HepG2 (cell line): ENCODE measurements at regions not wholly inside any gene's neighbourhood (a gene's known extent, or its start where the extent isn't known, plus 50 kb on each side); places are given as distances from the start of the nearest gene placed in this dataset.

Source experiments
- ATAC-seq: fragments of 200-7000 bp; cut with Tn5 transposase; 3 replicates; pipeline ENCODE4 v1.9.1; 2020; ENCODE audit warnings: mild to moderate bottlenecking, moderate library complexity
- BruUV-seq: library from RNA; stranded (reverse); fragments of 400-500 nt; replicated peaks from 2 replicates; lab custom pipeline; 2021; lab: Mats Ljungman, UMichigan
- CTCF ChIA-PET: fragments of 300-600 bp; formaldehyde crosslinking; extraction: SDS; loops from one replicate; lab custom pipeline; 2021; ENCODE audit warnings: low total read pairs, inconsistent platforms, low intra/inter-chr PET ratio; lab: Yijun Ruan, JAX
- POLR2A ChIA-PET: fragments of 350-600 bp; sonication (Branson Sonifier 250); formaldehyde crosslinking; loops from one replicate; lab custom pipeline; 2020; ENCODE audit warnings: antibody characterized with exemption, inconsistent platforms; lab: Yijun Ruan, JAX
- DNase-seq: peaks from one replicate; pipeline ENCODE4 v3.0.0-alpha.2; 2015; ENCODE audit warnings: low spot score
- FAIRE-seq: peaks from 3 replicates; lab custom pipeline; 2011; peaks lifted over from hg19 to GRCh38; lab: Jason Lieb, UNC
- H2AFZ ChIP-seq: one replicate; pipeline ENCODE4 v1.6.1; 2011; ENCODE audit warnings: low read length, inconsistent platforms
- H3K27ac ChIP-seq: fragments of 300-600 bp; 3 replicates; pipeline ENCODE4 v1.8.0; 2011; ENCODE audit warnings: mixed run types, mild to moderate bottlenecking, mixed read lengths, low read length, inconsistent platforms; ENCODE audit not compliant: insufficient read depth; ENCODE audit errors: extremely low read length
- H3K27me3 ChIP-seq, 2 experiments: fragments of 200-600 bp in 1 of 2; 2 replicates in 1 of 2; 3 replicates in 1 of 2; pipeline versions ENCODE4 v1.6.0 to v1.8.0; 2011; ENCODE audit warnings: low read length in 2 of 2, mild to moderate bottlenecking in 2 of 2, moderate library complexity in 2 of 2, inconsistent platforms in 1 of 2; ENCODE audit not compliant: insufficient read depth in 2 of 2, control insufficient read depth in 1 of 2
- H3K36me3 ChIP-seq, 2 experiments: fragments of 200-600 bp in 1 of 2; replicated peaks in 1 of 2; 2 replicates in 1 of 2; 3 replicates in 1 of 2; pipeline versions ENCODE4 v1.5.1 to v1.8.0; 2011; ENCODE audit warnings: low read length in 2 of 2, inconsistent platforms in 1 of 2; ENCODE audit not compliant: insufficient read depth in 2 of 2, control insufficient read depth in 1 of 2
- H3K4me1 ChIP-seq: 2 replicates; pipeline ENCODE4 v1.5.1; 2012; ENCODE audit warnings: low read length, inconsistent platforms; ENCODE audit not compliant: insufficient read depth
- H3K4me2 ChIP-seq: 2 replicates; pipeline ENCODE4 v1.6.0; 2011; ENCODE audit warnings: low read depth, low read length, inconsistent platforms
- H3K4me3 ChIP-seq, 3 experiments: fragments of 200-600 bp in 1 of 3; sonication (generic), shearing (Covaris generic) in 1 of 3; replicated peaks in 1 of 3; 2 replicates each; pipeline ENCODE4 v1.5.1; 2011 to 2016; ENCODE audit warnings: low read length in 3 of 3, inconsistent platforms in 2 of 3, low read depth in 2 of 3, mild to moderate bottlenecking in 2 of 3, control low read depth in 1 of 3, mixed read lengths in 1 of 3; ENCODE audit not compliant: insufficient read depth in 1 of 3
- H3K79me2 ChIP-seq: one replicate; pipeline ENCODE4 v1.6.1; 2011; ENCODE audit warnings: low read length, inconsistent platforms; ENCODE audit not compliant: insufficient read depth
- H3K9ac ChIP-seq: 2 replicates; pipeline ENCODE4 v1.6.0; 2011; ENCODE audit warnings: mild to moderate bottlenecking, low read depth, low read length, inconsistent platforms; ENCODE audit not compliant: insufficient read depth
- H3K9me3 ChIP-seq: 2 replicates; pipeline ENCODE4 v1.5.1; 2012; ENCODE audit warnings: mild to moderate bottlenecking, low read length
- H4K20me1 ChIP-seq: 2 replicates; pipeline ENCODE4 v1.6.0; 2011; ENCODE audit warnings: inconsistent platforms, mild to moderate bottlenecking, low read length, moderate library complexity; ENCODE audit not compliant: insufficient read depth
- ATF7-NPFF ChIP-seq: sonication (generic); formaldehyde crosslinking; IDR thresholded peaks from 2 replicates; pipeline ENCODE4 v1.8.1; 2023; ENCODE audit warnings: mild to moderate bottlenecking, low read depth, missing genetic modification reagents, moderate library complexity
- CHCHD3 ChIP-seq: sonication (generic); formaldehyde crosslinking; IDR thresholded peaks from 2 replicates; pipeline ENCODE4 v1.8.0; 2022; ENCODE audit warnings: mild to moderate bottlenecking, missing genetic modification reagents, moderate library complexity
- GFI1 ChIP-seq: sonication (generic); formaldehyde crosslinking; IDR thresholded peaks from 2 replicates; pipeline ENCODE4 v1.5.0; 2020; ENCODE audit warnings: missing genetic modification reagents, mild to moderate bottlenecking, borderline replicate concordance
- GRHL1 ChIP-seq: sonication (generic); formaldehyde crosslinking; conservative IDR thresholded peaks from 2 replicates; pipeline ENCODE4 v1.8.0; 2022; ENCODE audit warnings: missing genetic modification reagents
- HNRNPLL ChIP-seq: fragments of 200-400 bp; formaldehyde crosslinking; IDR thresholded peaks from 2 replicates; pipeline ENCODE4 v1.6.1; 2017; ENCODE audit warnings: mild to moderate bottlenecking, low read depth, low read length; ENCODE audit not compliant: poor library complexity, severe bottlenecking
- MXI1 ChIP-seq: IDR thresholded peaks from 3 replicates; pipeline ENCODE4 v1.6.1; 2012; ENCODE audit warnings: low read depth, low read length, inconsistent platforms, borderline replicate concordance
- NAIF1 ChIP-seq: sonication (generic); formaldehyde crosslinking; IDR thresholded peaks from 2 replicates; pipeline ENCODE4 v1.5.0; 2020; ENCODE audit warnings: mild to moderate bottlenecking, missing genetic modification reagents, borderline replicate concordance
- SP140L ChIP-seq: sonication (generic); formaldehyde crosslinking; IDR thresholded peaks from 2 replicates; pipeline ENCODE4 v1.4.0; 2020; ENCODE audit warnings: missing genetic modification reagents, borderline replicate concordance
- TBX3 ChIP-seq: fragments of 450-650 bp; IDR thresholded peaks from 2 replicates; pipeline ENCODE4 v1.6.1; 2017; ENCODE audit warnings: antibody characterized with exemption, mild to moderate bottlenecking, inconsistent platforms, borderline replicate concordance
- TMF1 ChIP-seq: sonication (generic); formaldehyde crosslinking; IDR thresholded peaks from 2 replicates; pipeline ENCODE4 v1.8.1; 2022; ENCODE audit warnings: low read depth, missing genetic modification reagents
- U2AF2 ChIP-seq: fragments of 200-400 bp; formaldehyde crosslinking; IDR thresholded peaks from 2 replicates; pipeline ENCODE4 v1.6.1; 2017; ENCODE audit warnings: low read depth, mild to moderate bottlenecking, low read length
- ZNF276 ChIP-seq: sonication (generic); formaldehyde crosslinking; IDR thresholded peaks from 2 replicates; pipeline ENCODE4 v1.4.0; 2020; ENCODE audit warnings: mild to moderate bottlenecking, low read depth, missing genetic modification reagents
- ZNF333 ChIP-seq: sonication (generic); formaldehyde crosslinking; IDR thresholded peaks from 2 replicates; pipeline ENCODE4 v1.4.0; 2020; ENCODE audit warnings: mild to moderate bottlenecking, missing genetic modification reagents, borderline replicate concordance
- ZNF570 ChIP-seq: sonication (generic); formaldehyde crosslinking; IDR thresholded peaks from 2 replicates; pipeline ENCODE4 v1.4.0; 2020; ENCODE audit warnings: mild to moderate bottlenecking, missing genetic modification reagents, borderline replicate concordance
- ZNF772 ChIP-seq: sonication (generic); formaldehyde crosslinking; IDR thresholded peaks from 2 replicates; pipeline ENCODE4 v1.5.0; 2020; ENCODE audit warnings: mild to moderate bottlenecking, missing genetic modification reagents
- WGBS: methylation state at CpG from one replicate; pipeline ENCODE4 v1.1.6; 2017; ENCODE audit warnings: low lambda C conversion rate; 5-methylcytosine and 5-hydroxymethylcytosine counted together
- in situ Hi-C: cut with HindIII; loops from 2 replicates; pipeline ENCODE4 v1.10.0; 2017; ENCODE audit warnings: low pct_unique_long_range_greater_than_20kb; ENCODE audit not compliant: extremely low pct_ligation_motif_present
- intact Hi-C: fragments of 100-400 bp; cut with micrococcal nuclease; formaldehyde crosslinking; loops from one replicate; pipeline ENCODE4 v1.10.0; 2022; ENCODE audit not compliant: unreplicated experiment

GRCh38 chr11:110833033-110833484, 120.8 kb upstream of the ARHGAP20 start:
- CTCF ChIA-PET, result no interaction called here

More at GRCh38 chr11:110833033-110833484, 120.8 kb upstream of the ARHGAP20 start:
- in situ Hi-C loops, result no loop called here
- no peaks in the 10 kb centered on the region for H3K4me1 ChIP-seq
- no peak for DNase-seq
- TF ChIP-seq SP140L (CRISPR knock-in tag) (no peak), HNRNPLL (no peak), MXI1 (no peak), GFI1 (no peak), TMF1 (CRISPR knock-in tag) (no peak), ZNF570 (no peak), ZNF276 (CRISPR knock-in tag) (no peak), GRHL1 (no peak), NAIF1 (CRISPR knock-in tag) (no peak), TBX3 (no peak), CHCHD3 (CRISPR knock-in tag) (no peak), ATF7-NPFF (CRISPR knock-in tag) (no peak), ZNF333 (CRISPR knock-in tag) (no peak), ZNF772 (CRISPR knock-in tag) (no peak), U2AF2 (no peak)
- no peak for FAIRE-seq
- no peaks in the 10 kb centered on the region for H3K36me3 ChIP-seq
- POLR2A ChIA-PET, result no interaction called here
- H3K4me3 ChIP-seq, result no peak overlapping the region
- H4K20me1 ChIP-seq, result no peaks in the 10 kb centered on the region
- no peak overlapping the region for H3K4me2 ChIP-seq
- 3% methylated on average over 4 of the region's 4 CpGs for WGBS
- no peaks in the 10 kb centered on the region for H3K27me3 ChIP-seq
- no peak overlapping the region for H3K27ac ChIP-seq
- no peak overlapping the region for H3K9ac ChIP-seq
- H3K9me3 ChIP-seq, result no peaks in the 10 kb centered on the region
- intact Hi-C loops, result no loop called here
- ATAC-seq, result no peak
- H2AFZ ChIP-seq, result no peak overlapping the region
- BruUV-seq, result no TSS peak
- H3K79me2 ChIP-seq, result no peaks in the 10 kb centered on the region
